GM04503 (cell line): ENCODE measurements at regions not wholly inside any gene's neighbourhood (a gene's known extent, or its start where the extent isn't known, plus 50 kb on each side); places are given as distances from the start of the nearest gene placed in this dataset.
"Not testable (repeated sequence)": the region's sequence is repeated elsewhere in the genome, so short reads cannot be mapped to it uniquely, and the experiment has no call there.

Experiments
- DNase-seq: peaks from one replicate; pipeline ENCODE4 v3.0.0-alpha.2; 2012; ENCODE audit warnings: low read depth

GRCh38 chr3:69484507-69485393 lies 98.9 kb upstream of the FRMD4B start:
- DNase-seq, result no peak

- no peak for DNase-seq
Measured at GRCh38 chr3:69483449-69483848, 97.6 kb upstream of the FRMD4B start.

GRCh38 chr3:69480986-69481385 lies 95.1 kb upstream of the FRMD4B start:
- DNase-seq, result not testable (repeated sequence)

- no peak for DNase-seq
Measured at GRCh38 chr3:69474186-69474585, 88.3 kb upstream of the FRMD4B start.

DNA sequence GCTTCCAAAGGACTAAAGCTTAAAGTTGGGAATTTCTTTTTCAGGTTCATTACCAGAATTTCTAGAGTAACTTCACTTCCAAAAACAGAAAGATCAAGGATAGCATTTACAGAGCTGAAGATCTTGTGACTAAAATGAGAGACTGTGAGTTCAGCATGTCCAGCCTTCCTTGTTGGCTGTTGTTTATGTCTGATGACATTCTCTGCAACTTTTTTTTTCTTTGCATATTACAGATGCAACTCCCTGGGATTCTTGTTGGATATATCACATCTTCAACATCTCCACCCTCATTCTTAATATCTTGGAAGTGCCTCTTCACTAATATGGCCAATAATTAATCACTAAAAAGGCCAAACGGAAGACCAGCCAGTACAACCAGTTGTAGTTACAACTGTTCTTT lies 86.2 kb upstream of the FRMD4B start:
- DNase-seq, result no peak

DNA sequence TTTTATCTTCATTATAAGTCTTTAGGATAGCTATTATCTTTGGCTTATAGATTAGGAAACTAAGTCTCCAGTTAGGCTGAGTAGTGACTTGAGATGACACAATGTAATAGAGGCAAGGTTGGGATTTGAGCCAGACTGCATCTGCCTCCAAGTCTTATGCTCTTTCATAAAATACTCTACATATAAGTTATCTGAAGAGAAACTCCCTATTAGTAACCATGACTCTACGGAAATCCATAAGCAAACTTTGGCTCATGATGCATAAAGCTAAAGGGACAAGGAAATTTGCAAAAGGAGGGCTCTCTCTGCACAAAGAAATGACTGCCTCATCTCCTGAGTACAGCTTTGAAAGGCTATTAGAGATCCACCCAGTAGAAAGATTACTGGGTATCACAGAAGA lies 77.6 kb upstream of the FRMD4B start:
- DNase-seq, result no peak

DNA sequence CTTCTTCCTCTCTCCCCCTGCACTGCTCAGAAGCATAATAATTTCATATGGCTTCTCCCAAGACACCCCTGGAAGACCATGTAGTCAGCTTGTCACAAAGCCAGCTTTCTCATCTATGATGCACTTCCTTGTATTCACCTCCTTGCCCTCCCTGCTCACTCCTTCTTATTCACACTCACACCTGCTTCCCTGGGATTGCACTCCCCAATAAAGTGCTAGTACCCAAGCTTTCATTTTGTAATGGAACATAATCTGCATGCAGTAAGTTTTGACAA lies 76.9 kb upstream of the FRMD4B start:
- no peak for DNase-seq

DNA sequence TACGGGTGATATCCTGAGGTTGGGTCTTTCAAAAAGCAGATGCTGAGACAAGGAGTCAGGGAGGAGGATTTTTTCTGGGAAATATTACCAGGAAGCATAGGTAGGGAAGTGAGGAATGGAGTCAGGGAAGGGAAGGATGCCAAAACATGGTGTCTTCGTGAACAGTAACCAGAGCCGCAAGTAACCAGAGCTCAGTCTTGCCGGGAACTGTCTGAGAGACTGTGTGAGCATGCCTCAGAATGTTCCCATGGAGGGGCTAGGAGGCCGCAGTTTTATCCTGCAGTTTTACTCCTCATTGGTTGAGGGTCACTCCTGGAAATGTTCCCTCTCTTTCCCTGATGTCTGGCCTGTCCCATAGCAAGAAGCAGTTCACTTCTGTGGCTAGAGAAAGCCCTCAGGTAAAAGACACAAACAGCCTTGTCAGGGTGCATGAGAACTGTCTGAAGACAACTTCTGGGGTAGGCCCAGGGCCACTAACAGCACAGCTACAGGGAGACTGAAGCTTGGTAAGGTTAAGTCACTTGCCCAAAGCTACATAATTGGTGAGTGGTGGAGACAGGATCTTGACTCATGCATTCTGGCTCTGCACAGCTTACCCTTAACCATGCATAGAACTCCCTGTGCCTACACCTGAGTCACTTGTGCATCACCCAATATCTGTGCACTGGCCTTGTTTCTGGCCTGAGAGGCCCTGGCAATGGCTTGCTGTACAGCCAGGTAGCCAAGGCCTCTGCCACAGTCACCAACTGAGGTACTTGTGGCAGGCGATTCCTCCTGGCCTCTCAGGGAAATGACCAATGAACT lies 76.3 kb upstream of the FRMD4B start:
- no peak for DNase-seq

DNA sequence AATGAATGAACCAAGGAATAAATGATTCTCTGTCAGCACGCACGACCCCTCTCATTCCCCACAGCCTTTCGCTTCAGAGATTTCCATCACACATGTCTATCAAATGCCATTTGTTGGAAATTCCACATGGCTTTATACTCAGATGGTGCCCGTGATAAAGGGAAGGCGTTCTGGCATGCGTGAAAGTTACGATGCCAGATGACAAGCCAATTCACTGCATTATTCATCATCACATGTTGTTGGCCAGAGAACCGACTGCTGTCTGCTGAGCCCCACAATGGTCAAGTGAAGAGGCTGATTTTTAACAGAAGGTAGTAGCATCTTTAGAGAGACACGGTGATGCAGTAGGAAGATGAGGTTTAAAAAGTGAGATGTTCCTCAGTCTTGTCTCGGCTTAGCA lies 74.1 kb upstream of the FRMD4B start:
- DNase-seq, result no peak

- DNase-seq, result no peak
Measured at GRCh38 chr3:69458803-69459365, 73.0 kb upstream of the FRMD4B start.

- no peak for DNase-seq
Measured at GRCh38 chr3:69456631-69457030, 70.7 kb upstream of the FRMD4B start.

- no peak for DNase-seq
Measured at GRCh38 chr3:69454204-69454787, 68.4 kb upstream of the FRMD4B start.

DNA sequence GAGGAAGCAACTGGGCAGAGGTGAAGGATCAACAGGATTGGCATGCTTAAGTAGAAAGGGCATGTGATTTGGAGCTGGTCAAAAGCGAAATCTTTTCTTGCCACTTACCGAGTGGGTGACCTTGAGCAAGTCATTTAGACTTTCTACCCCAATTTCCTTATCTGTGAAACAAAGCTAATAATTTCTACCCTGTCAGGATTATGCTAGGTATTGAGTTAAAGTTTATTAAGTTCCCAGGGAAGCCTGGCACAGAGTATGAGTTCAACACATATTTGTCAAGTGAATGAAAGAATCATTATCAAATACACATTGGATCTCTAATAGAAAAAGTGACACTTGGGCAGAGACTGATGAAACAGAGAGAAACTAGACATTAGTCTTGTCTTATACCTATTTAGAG lies 66.4 kb upstream of the FRMD4B start:
- DNase-seq, result no peak

GRCh38 chr3:69451594-69451993 lies 65.7 kb upstream of the FRMD4B start:
- DNase-seq, result no peak

DNA sequence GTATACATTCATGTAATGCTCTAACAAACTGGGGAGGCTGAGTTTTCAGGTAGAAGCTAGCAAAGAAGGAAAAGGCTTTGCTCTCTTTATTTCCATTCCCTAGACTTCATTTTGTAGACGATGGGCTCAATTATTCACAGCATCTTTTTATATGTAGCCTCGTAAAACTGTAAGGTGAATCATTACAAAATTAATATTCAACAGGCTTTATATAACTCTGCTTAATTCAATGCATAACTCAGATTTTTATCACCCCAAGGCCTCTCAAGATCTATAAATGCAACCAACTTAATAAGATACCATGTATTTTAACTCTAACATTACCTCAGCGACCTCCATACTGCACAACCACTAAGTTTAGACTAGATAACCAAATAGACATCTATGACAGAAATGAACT lies 63.0 kb upstream of the FRMD4B start:
- DNase-seq, result no peak

- DNase-seq, result no peak
Measured at GRCh38 chr3:69446402-69447072, 60.6 kb upstream of the FRMD4B start.

- DNase-seq, result no peak
Measured at GRCh38 chr3:69445498-69445897, 59.6 kb upstream of the FRMD4B start.

GRCh38 chr3:69445024-69445423 lies 59.1 kb upstream of the FRMD4B start:
- no peak for DNase-seq

DNA sequence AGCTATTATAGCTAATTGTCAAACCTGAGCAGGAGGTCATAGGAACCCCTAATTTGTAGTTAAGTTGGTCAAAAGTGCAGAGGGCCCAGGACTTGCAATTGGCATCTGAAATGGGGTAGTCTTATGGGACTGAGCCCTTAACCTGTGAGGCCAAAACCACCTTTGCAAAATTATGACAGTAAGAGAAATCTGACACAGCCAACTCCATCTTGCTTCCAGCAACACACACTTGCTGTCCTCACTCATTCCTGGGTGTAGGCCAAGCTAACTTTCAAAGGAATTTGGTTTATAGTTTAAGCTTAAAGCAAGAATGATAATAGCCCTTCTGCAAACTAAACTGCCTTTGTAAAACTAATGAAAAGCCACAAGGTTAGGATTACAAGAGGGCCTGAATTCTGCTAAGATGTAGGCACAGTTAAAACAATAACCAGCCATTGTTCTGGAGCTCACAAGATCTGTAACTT lies 57.6 kb upstream of the FRMD4B start:
- DNase-seq, result peak; percentile 11

- no peak for DNase-seq
Measured at GRCh38 chr3:69442771-69443311, 57.0 kb upstream of the FRMD4B start.

DNA sequence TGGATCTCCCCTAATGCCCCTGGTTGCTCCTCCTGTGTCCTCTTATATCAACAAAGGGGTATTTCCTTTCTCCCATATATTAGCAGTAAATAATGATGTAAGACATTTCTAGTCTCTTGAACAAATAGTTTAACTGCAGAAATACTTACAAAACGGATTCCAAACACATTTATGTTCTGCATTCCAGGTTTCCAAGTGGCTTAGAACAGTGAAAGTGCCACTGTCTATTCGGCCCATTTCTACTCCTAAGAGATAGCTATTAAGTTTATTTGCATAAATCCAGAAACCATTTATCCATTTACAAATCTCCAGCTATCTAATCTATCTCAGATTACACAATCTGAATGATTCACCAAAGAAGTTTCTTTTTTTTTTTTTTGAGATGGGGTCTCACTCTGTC lies 55.8 kb upstream of the FRMD4B start:
- no peak for DNase-seq

GRCh38 chr3:69441040-69441439 lies 55.2 kb upstream of the FRMD4B start:
- no peak for DNase-seq
